ENCODE measurements at regions not wholly inside any gene's neighbourhood (a gene's known extent, or its start where the extent isn't known, plus 50 kb on each side); places are given as distances from the start of the nearest gene placed in this dataset.
A peak's percentile ranks its signal among the peaks of the same experiment; 100 is the strongest.
"Not testable (repeated sequence)": the region's sequence is repeated elsewhere in the genome, so short reads cannot be mapped to it uniquely, and the experiment has no call there.

GRCh38 chr1:222865718-222866117, 50.9 kb downstream of the DISP1 start:
- no peak for DNase-seq

- no peak for DNase-seq
Measured at GRCh38 chr1:222867316-222867715, 52.5 kb downstream of the DISP1 start.

GRCh38 chr1:222876182-222876581, 61.3 kb downstream of the DISP1 start:
- no peak for DNase-seq

GRCh38 chr1:222877854-222878253, 63.0 kb downstream of the DISP1 start:
- DNase-seq = no peak

GRCh38 chr1:222880587-222880986, 65.7 kb downstream of the DISP1 start:
- DNase-seq = peak; percentile 61

- DNase-seq = no peak
Measured at GRCh38 chr1:222886194-222886854, 71.5 kb downstream of the DISP1 start.

GRCh38 chr1:222886878-222887351, 72.1 kb downstream of the DISP1 start:
- DNase-seq = no peak

- no peak for DNase-seq
Measured at GRCh38 chr1:222889440-222889839, 74.6 kb downstream of the DISP1 start.

- DNase-seq = no peak
Measured at GRCh38 chr1:222890716-222891115, 75.9 kb downstream of the DISP1 start.

- DNase-seq = no peak
Measured at GRCh38 chr1:222891578-222891977, 76.7 kb downstream of the DISP1 start.

- DNase-seq = peak; percentile 36
Measured at GRCh38 chr1:222892137-222892769, 77.4 kb downstream of the DISP1 start.

GRCh38 chr1:222893255-222893654, 78.4 kb downstream of the DISP1 start:
- no peak for DNase-seq

- DNase-seq = no peak
Measured at GRCh38 chr1:222894331-222894730, 79.5 kb downstream of the DISP1 start.

- peak; percentile 30 for DNase-seq
Measured at GRCh38 chr1:222896630-222897526, 82.0 kb downstream of the DISP1 start.

- no peak for DNase-seq
Measured at GRCh38 chr1:222897527-222898190, 82.8 kb downstream of the DISP1 start.

- no peak for DNase-seq
Measured at GRCh38 chr1:222898191-222898527, 83.3 kb downstream of the DISP1 start.

GRCh38 chr1:222899471-222899870, 84.6 kb downstream of the DISP1 start:
- no peak for DNase-seq

- no peak for DNase-seq
Measured at GRCh38 chr1:222904451-222904850, 89.6 kb downstream of the DISP1 start.

- DNase-seq = no peak
Measured at GRCh38 chr1:222905151-222905550, 90.3 kb downstream of the DISP1 start.

- DNase-seq = not testable (repeated sequence)
Measured at GRCh38 chr1:222906271-222906739, 91.5 kb downstream of the DISP1 start.

- DNase-seq = peak; percentile 53
Measured at GRCh38 chr1:222909586-222909985, 94.7 kb downstream of the DISP1 start.

- peak; percentile 36 for DNase-seq
Measured at GRCh38 chr1:222910699-222911098, 95.9 kb downstream of the DISP1 start.

- DNase-seq = peak; percentile 32
Measured at GRCh38 chr1:222911866-222912265, 97.0 kb downstream of the DISP1 start.
